Endothelial cell of umbilical vein (primary cell): ENCODE measurements at regions not wholly inside any gene's neighbourhood (a gene's known extent, or its start where the extent isn't known, plus 50 kb on each side); places are given as distances from the start of the nearest gene placed in this dataset.

Experiments
- BruUV-seq: library from RNA; stranded (reverse); fragments of 400-500 nt; replicated peaks from 2 replicates; lab custom pipeline; 2021; lab: Mats Ljungman, UMichigan
- CTCF ChIA-PET: fragments of 300-600, 350-600 bp; sonication (Branson Sonifier 250); formaldehyde crosslinking; loops from one replicate; lab custom pipeline; 2021; ENCODE audit warnings: antibody characterized with exemption, inconsistent platforms; lab: Charles Lee
- POLR2A ChIA-PET: fragments of 300-600, 350-600 bp; sonication (Branson Sonifier 250); formaldehyde crosslinking; loops from one replicate; lab custom pipeline; 2021; ENCODE audit warnings: antibody characterized with exemption, inconsistent platforms; lab: Charles Lee
- DNase-seq: peaks from one replicate; pipeline ENCODE4 v3.0.0-alpha.2; 2011; ENCODE audit warnings: low read depth, low spot score
- FAIRE-seq: peaks from 2 replicates; lab custom pipeline; 2011; peaks lifted over from hg19 to GRCh38; lab: Jason Lieb, UNC
- H2AFZ ChIP-seq: 2 replicates; pipeline ENCODE4 v1.6.0; 2012; ENCODE audit warnings: low read depth, low read length, control low read depth, inconsistent platforms
- H3K27ac ChIP-seq: 2 replicates; pipeline ENCODE4 v1.5.1; 2011; ENCODE audit warnings: low read depth, mild to moderate bottlenecking, control low read depth, low read length, moderate library complexity; ENCODE audit not compliant: insufficient read depth
- H3K27me3 ChIP-seq, 2 experiments: 2 replicates each; pipeline versions ENCODE4 v1.6.0 to v1.6.1; 2011; ENCODE audit warnings: low read length in 2 of 2, mixed read lengths in 1 of 2; ENCODE audit not compliant: control insufficient read depth in 2 of 2, insufficient read depth in 2 of 2
- H3K36me3 ChIP-seq, 2 experiments: 2 replicates in 1 of 2; 3 replicates in 1 of 2; pipeline ENCODE4 v1.5.1; 2011; ENCODE audit warnings: low read length in 2 of 2, mild to moderate bottlenecking in 1 of 2, moderate library complexity in 1 of 2; ENCODE audit not compliant: control insufficient read depth in 2 of 2, insufficient read depth in 2 of 2; ENCODE audit errors: extremely low read depth in 1 of 2
- H3K4me1 ChIP-seq: 3 replicates; pipeline ENCODE4 v1.5.1; 2011; ENCODE audit warnings: mild to moderate bottlenecking, low read length; ENCODE audit not compliant: control insufficient read depth, insufficient read depth; ENCODE audit errors: extremely low read depth
- H3K4me2 ChIP-seq: 2 replicates; pipeline ENCODE4 v1.6.1; 2011; ENCODE audit warnings: low read length, control low read depth, mixed read lengths; ENCODE audit not compliant: insufficient read depth
- H3K4me3 ChIP-seq, 3 experiments: fragments of 200-600 bp in 1 of 3; sonication (generic), shearing (Covaris generic) in 1 of 3; replicated peaks in 1 of 3; 2 replicates each; pipeline ENCODE4 v1.5.1; 2011 to 2016; ENCODE audit warnings: control low read depth in 3 of 3, low read length in 3 of 3, mild to moderate bottlenecking in 2 of 3, inconsistent platforms in 1 of 3, low read depth in 1 of 3, moderate library complexity in 1 of 3; ENCODE audit not compliant: insufficient read depth in 1 of 3
- H3K79me2 ChIP-seq: 2 replicates; pipeline ENCODE4 v1.6.0; 2012; ENCODE audit warnings: low read length, inconsistent platforms; ENCODE audit not compliant: control insufficient read depth, insufficient read depth
- H3K9ac ChIP-seq: replicated peaks from 2 replicates; pipeline ENCODE3; 2011; ENCODE audit warnings: low read length, control low read depth; ENCODE audit not compliant: insufficient read depth; ENCODE audit errors: extremely low read depth
- H3K9me1 ChIP-seq: replicated peaks from 3 replicates; pipeline ENCODE4 v1.6.0; 2011; ENCODE audit warnings: mild to moderate bottlenecking, low read length; ENCODE audit not compliant: control insufficient read depth, insufficient read depth; ENCODE audit errors: extremely low read depth
- H3K9me3 ChIP-seq: replicated peaks from 2 replicates; pipeline ENCODE4 v1.5.1; 2012; ENCODE audit warnings: low read length, inconsistent platforms; ENCODE audit not compliant: control insufficient read depth, insufficient read depth
- H4K20me1 ChIP-seq: replicated peaks from 2 replicates; pipeline ENCODE3; 2011; ENCODE audit warnings: mild to moderate bottlenecking, low read length; ENCODE audit not compliant: control insufficient read depth, insufficient read depth; ENCODE audit errors: extremely low read depth
- CTCF ChIP-seq, 2 donors: IDR thresholded peaks; 1 replicate in 1 of 2; 2 replicates in 1 of 2; pipeline ENCODE4 v1.5.1; 2011; ENCODE audit warnings: low read length in 2 of 2, mild to moderate bottlenecking in 2 of 2, moderate library complexity in 2 of 2, control low read depth in 1 of 2, inconsistent platforms in 1 of 2, low read depth in 1 of 2; ENCODE audit not compliant: insufficient read depth in 1 of 2; ENCODE audit errors: extremely low read depth in 1 of 2
- EZH2 ChIP-seq: IDR thresholded peaks from 2 replicates; pipeline ENCODE4 v1.6.1; 2012; ENCODE audit warnings: borderline replicate concordance, low read depth, mild to moderate bottlenecking, moderate library complexity, low read length, inconsistent platforms; ENCODE audit not compliant: severe bottlenecking
- FOS ChIP-seq: IDR thresholded peaks from 2 replicates; pipeline ENCODE4 v1.6.1; 2011; ENCODE audit warnings: mild to moderate bottlenecking, low read length, moderate library complexity, borderline replicate concordance; ENCODE audit not compliant: insufficient read depth
- GATA2 ChIP-seq: IDR thresholded peaks from 2 replicates; pipeline ENCODE4 v1.7.0; 2011; ENCODE audit warnings: low read depth, mild to moderate bottlenecking, moderate library complexity, mixed read lengths, low read length; ENCODE audit not compliant: insufficient read length, insufficient read depth
- JUN ChIP-seq: IDR thresholded peaks from 2 replicates; pipeline ENCODE4 v1.6.1; 2011; ENCODE audit warnings: borderline replicate concordance, low read depth; ENCODE audit not compliant: insufficient read length, insufficient read depth
- MAX ChIP-seq: IDR thresholded peaks from 2 replicates; pipeline ENCODE4 v1.6.1; 2011; ENCODE audit not compliant: insufficient read depth, insufficient read length
- MYC ChIP-seq: IDR thresholded peaks from one replicate; pipeline ENCODE4 v1.6.1; 2011; ENCODE audit warnings: mild to moderate bottlenecking, low read depth, low read length
- POLR2A ChIP-seq: IDR thresholded peaks from 2 replicates; pipeline ENCODE4 v1.6.1; 2012; ENCODE audit warnings: low read depth, mild to moderate bottlenecking, control low read depth, low read length
- POLR2AphosphoS5 ChIP-seq: IDR thresholded peaks from 2 replicates; pipeline ENCODE4 v1.6.1; 2012; ENCODE audit warnings: low read depth, mild to moderate bottlenecking, control low read depth, low read length, moderate library complexity; ENCODE audit not compliant: insufficient read depth
- dilution Hi-C: fragments of 300-500 bp; cut with MboI; formaldehyde crosslinking; loops from one replicate; pipeline ENCODE4 v1.15.0; 2019; ENCODE audit warnings: low sequenced_read_pairs; ENCODE audit not compliant: extremely low pct_ligation_motif_present
- intact Hi-C: fragments of 100-400 bp; cut with micrococcal nuclease; formaldehyde crosslinking; loops from one replicate; pipeline ENCODE4 v1.10.0; 2022

- BruUV-seq: no TSS peak
- CTCF ChIA-PET: no interaction called here
- no peaks in the 10 kb centered on the region for H3K27me3 ChIP-seq
- H3K4me1 ChIP-seq: no peaks in the 10 kb centered on the region
- intact Hi-C loops (no loop called here), dilution Hi-C loops (no loop called here)
- no peak overlapping the region for H3K27ac ChIP-seq
- peaks cover 13% of the 10 kb centered on the region for H3K9me3 ChIP-seq
- H4K20me1 ChIP-seq: no peaks in the 10 kb centered on the region
- FAIRE-seq (no peak), DNase-seq (no peak)
- POLR2A ChIA-PET: no interaction called here
- H3K9ac ChIP-seq: no peak overlapping the region
- TF ChIP-seq POLR2AphosphoS5 (no peak), CTCF (IDR thresholded peaks at IDR 0.05; ENCODE audit: extremely low read depth in 1 of 2, insufficient read depth in 1 of 2, low read depth in 1 of 2, low read length in 2 of 2) (no peak), MYC (no peak), FOS (no peak), EZH2 (no peak), GATA2 (no peak), POLR2A (no peak), MAX (no peak), JUN (no peak)
- H3K4me3 ChIP-seq: no peak overlapping the region
- H3K9me1 ChIP-seq: no peaks in the 10 kb centered on the region
- no peak overlapping the region for H2AFZ ChIP-seq
- H3K79me2 ChIP-seq: no peaks in the 10 kb centered on the region
- no peak overlapping the region for H3K4me2 ChIP-seq
- no peaks in the 10 kb centered on the region for H3K36me3 ChIP-seq
Measured at GRCh38 chr7:68689087-68689433, 909.2 kb upstream of the AUTS2 start.
